GM18507 (cell line): ENCODE measurements at regions not wholly inside any gene's neighbourhood (a gene's known extent, or its start where the extent isn't known, plus 50 kb on each side); places are given as distances from the start of the nearest gene placed in this dataset.

Experiments used
- DNase-seq: peaks from one replicate; pipeline ENCODE4 v3.0.0; 2011; ENCODE audit warnings: low read depth; ENCODE audit not compliant: insufficient read length; ENCODE audit errors: extremely low spot score
- FAIRE-seq: peaks from 2 replicates; lab custom pipeline; 2011; peaks lifted over from hg19 to GRCh38; lab: Jason Lieb, UNC

DNA sequence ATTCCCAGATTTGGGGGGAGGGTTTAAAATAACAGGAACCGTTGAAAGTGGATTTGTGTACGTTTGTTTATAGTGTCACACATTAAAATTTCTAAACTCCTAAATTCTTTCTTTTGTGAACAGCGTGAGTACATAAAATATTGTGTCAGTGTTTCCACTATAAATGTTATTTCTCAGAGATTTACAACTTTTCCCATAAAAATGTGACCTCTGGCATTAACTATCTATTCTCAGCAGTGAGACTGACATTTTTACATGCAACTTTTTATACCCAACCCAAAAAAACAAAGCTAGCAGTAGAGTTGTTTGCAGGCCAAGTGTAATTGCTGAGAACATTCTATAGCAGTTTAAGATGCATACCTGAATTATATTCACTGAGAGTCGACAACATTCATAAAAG lies 757.0 kb upstream of the ADAMTS16 start:
- FAIRE-seq (no peak), DNase-seq (no peak)

DNA sequence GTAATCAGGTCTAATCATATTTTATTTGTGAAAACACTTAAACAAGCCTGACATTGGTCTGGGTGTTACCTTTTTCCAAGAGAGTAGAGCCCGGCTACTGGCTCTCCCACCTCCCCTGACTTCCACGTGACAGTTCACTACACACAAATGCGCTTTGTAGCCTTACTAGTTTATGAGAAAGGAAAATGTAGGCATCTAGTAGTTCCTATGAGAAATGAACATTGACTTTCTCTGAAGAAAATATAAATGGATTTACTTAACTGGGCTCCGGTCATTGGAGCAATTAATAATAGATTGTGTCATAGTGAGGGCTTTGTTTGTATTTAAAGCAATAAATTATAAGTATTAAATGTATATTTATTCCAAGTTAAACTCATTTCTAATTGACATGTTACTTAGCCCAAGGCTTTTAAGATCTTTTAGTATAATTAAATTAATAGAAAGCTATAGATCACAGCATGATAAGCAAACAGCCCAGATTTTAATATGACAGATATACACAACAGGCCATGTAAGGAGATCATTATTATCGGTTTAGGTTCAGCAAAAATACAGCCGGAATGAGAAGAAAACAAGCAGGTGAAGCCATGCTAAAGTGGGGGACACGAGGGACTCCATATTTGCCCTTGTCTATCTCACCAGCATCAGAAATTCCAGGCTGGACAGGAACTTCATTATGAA lies 756.5 kb upstream of the ADAMTS16 start:
- FAIRE-seq (no peak), DNase-seq (no peak)

DNA sequence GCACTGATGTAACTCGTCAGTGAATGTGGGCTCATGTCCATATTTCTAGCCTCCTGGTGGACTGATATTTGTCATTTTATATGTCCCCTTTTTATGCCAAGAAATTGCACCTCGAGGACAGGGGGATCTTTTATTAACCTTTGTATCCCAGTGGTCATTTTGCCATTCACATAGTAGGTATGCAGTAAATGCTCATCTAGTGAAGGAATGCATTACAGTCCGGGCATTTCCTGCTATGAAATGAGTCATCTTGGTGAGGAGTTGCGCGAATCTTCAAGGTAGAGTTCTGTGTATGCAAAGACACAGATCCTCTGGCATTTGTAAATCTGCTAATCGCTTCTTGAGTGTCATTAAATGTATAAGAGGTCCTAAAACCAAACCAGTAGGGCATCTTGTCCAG lies 755.5 kb upstream of the ADAMTS16 start:
- FAIRE-seq (no peak), DNase-seq (no peak)

DNA sequence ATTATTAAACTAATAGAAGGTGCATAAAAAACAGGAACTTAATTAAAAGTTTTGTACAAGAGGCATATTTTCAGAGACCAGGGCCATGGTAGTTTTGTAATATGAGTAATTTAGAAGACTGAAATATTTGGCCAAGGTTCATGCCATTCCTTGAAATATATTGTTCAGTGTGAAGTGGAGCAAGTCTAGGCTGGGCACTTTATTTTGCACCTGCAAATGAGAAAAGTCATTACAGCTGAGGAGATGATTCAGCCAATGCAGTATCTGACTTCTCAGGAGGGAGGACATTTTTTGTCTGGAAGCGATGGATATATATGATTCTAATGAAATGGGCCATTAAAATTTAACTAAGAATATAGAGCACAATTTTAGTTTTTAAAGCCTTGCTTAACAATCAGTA lies 754.0 kb upstream of the ADAMTS16 start:
- DNase-seq (no peak), FAIRE-seq (no peak)

DNA sequence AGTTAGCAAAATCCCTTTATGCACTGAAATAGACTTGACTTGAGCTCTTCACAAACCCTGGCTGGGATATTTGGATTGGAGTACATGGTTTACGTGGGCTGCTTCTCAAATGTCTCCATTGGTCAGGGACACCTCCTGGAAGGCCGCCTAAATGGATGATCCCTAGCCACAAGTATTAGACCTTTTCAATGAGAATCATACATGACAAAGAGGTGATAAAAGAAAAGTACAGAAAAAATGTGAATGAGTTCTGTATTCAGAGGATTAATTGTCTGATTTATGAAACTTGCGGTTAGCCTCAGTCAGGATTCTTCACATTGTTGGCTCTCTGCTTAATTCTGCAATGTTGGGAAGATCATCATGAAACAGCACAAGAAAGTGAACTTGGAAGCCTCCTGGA lies 752.8 kb upstream of the ADAMTS16 start:
- FAIRE-seq (no peak), DNase-seq (no peak)

DNA sequence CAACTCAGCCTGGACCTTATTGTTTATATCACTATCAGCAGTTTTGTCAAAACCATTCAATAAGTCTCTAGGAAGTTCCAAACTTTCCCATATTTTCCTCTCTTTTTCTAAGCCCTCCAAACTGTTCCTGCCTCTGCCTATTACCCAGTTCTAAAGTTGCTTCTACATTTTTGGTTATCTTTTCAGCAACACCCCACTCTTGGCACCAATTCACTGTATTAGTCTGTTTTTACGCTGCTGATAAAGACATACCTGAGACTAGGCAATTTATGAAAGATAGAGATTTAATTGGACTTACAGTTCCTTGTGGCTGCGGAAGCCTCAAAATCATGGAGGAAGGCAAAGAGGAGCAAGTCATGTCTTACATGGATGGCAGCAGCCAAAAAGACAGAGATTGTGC lies 744.4 kb upstream of the ADAMTS16 start:
- no peak for FAIRE-seq
- DNase-seq, result no peak

DNA sequence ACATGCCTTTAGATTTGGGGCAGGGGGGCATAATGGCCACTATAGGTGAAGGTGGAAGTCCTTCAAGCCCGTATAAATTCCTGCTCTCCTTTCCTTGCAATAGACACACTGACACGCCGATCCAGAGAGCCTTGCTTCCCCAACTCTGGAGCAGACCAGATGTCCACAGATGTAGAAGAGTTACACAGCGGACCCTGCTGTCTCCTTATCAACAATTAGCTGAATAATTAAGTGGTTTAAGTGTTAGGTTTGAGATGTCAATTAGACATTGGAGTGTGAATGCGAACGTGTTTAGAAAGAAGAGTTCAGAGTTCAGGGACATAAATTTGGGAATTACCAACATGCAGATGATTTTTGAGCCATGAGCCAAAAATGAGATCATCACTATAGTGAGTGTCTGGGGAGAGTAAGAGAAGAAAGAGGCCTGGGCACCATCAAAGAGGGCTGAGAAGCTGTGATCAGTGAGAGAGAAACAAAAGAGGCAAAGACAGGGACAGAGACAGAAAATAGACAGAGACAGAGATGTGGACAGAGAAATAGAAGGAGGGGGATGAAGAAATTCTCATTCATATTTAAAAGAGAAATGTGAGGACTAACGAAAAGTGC lies 734.4 kb upstream of the ADAMTS16 start:
- no peak for DNase-seq
- no peak for FAIRE-seq

DNA sequence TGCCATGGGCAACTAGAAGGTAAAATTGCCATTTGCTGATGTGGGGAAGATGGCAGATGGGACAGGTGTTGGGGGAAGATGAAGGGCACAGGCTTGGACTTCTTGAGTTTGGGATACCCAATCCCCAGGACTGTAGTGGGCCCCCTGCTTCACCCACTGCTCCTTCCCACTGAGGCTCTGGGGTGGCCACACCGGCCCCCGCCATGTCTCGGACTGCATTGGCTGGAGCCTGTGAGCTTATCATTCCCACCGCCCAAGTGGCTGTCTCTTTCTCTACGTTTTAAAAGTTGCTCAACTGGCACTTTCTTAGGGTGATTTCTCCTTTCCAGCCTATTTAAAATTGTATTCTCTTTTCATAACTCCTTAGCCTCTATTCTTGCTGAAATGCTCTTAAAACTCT lies 730.0 kb upstream of the ADAMTS16 start:
- no peak for FAIRE-seq
- no peak for DNase-seq

DNA sequence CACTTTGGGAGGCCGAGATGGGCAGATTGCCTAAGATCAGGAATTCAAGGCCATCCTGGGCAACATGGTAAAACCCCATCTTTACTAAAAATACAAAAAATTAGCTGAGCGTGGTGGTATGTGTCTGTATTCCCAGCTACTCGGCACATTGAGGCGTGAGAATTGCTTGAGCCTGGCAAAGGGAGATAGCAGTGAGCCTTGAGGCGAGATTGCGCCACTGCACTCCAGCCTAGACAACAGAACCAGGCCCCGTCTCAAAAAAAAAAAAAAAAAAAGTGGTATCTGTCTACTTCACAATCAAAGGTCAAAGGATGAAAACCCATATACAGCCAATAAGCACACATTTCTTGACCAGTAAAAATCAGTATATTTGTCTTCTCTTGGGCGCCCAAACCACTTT lies 728.5 kb upstream of the ADAMTS16 start:
- DNase-seq (no peak), FAIRE-seq (no peak)

DNA sequence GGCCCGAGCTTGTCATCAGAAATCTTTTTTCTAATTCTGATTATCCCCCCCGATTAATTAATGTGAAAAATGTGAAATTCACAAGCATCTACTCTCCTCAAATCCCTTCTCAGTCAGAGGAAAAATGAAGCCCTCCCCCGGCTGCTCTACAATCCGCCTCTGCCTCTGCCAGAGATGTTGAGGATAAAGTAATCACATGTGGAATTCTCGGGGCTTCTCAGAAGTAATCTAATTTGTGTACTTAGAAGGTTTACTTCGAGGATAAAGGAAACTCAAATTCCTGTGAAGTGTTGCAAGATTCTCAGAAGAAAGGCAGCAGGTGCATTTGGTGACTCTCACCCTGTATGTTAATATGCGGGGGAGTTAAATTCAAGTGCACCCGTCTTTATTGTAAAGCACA lies 726.1 kb upstream of the ADAMTS16 start:
- FAIRE-seq, result no peak

DNA sequence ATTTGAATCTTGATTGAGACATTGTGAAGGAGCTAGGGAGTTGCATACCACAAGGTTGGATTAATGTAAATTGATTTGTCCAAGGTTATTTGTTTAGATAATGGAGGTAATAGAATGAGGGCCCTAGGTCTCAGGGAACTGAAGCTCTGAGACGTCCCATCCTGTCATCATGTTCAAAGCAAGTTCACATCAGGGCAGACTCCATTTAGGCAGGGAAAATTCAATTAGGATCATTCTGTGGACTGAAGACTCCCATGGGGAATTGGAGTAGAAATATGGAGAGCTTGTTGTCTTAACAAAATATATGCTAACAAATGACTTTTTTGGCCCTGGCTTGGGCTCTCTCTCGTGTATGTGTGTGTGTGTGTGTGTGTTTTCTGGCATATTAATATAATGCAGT lies 722.0 kb upstream of the ADAMTS16 start:
- DNase-seq, result no peak
- FAIRE-seq, result no peak

More for the DNA sequence above, 726.1 kb upstream of the ADAMTS16 start:
- no peak for DNase-seq

DNA sequence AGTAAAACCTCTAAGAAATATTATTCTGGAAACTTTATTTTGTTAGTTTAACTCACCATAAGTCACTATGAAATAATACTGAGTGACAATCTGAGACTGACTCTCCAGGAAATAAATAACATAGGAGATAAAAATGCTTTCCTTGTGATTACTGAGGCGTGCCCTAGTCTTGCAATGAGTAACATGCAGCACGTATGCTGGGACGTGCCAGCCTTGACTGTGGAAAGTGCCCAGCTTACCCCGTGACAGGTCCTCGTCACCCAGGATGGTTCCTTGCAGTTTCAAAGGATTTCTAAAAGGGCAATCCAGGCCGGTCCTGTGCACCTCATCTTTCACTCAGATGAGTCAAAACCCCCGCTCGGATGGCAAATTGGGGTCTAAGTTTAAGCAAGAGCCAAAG lies 720.8 kb upstream of the ADAMTS16 start:
- DNase-seq, result no peak
- FAIRE-seq, result no peak

DNA sequence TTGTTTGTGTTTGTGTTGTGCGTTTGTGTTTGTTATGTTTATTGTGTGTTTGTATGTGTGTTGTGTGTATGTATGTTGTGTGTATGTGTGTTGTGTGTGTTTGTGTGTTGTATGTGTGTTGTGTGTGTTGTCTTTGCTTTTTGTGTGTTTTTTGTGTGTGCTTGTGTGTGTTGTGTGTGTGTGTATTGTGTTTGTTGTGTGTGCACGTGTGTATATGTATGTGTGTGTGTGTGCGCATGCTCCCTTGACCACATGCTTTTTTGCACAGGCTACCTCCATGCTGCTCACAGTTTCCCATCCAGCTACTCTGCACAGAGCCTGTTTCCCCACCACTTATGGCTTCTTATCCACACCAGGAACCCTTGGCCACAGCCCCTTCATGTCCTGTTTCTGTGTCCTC lies 720.0 kb upstream of the ADAMTS16 start:
- FAIRE-seq (no peak), DNase-seq (no peak)

DNA sequence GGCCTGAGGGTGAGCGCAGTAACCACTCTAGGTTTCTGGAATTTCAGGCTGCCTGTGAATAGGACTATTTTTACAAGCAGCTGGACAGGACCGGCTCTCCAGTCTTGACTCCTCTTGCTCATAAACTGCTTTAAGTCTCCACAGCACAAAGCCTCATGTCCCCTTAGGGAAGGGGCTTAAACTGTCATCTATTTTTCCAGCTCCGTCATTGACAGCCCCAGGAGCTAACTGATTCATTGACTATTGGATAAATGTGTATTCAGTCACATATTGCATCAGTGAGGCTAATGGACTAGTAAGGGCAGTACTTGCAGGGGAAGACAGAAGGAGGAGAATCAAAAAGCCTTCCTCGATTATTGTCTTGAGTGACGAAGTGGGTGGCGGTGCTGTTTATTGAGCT lies 719.4 kb upstream of the ADAMTS16 start:
- no peak for FAIRE-seq
- no peak for DNase-seq

DNA sequence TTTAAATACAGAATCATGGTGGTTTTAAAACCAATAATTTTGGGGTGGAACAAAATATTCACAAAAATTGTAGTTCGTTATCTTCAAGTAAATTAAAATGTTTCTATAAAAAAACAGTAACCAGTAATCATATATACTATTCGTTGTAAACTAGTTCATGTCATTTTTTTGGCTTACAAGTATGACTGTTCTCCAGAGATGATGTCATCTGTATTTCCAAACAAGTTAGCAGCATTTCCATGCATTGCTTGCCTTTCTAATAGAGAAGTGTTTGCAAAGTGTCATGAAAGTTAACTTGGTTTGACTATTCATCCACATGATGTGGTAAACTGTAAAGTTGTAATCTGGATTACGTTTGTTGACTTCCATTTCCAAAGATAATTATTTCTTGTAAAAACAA lies 717.9 kb upstream of the ADAMTS16 start:
- DNase-seq (no peak), FAIRE-seq (no peak)

DNA sequence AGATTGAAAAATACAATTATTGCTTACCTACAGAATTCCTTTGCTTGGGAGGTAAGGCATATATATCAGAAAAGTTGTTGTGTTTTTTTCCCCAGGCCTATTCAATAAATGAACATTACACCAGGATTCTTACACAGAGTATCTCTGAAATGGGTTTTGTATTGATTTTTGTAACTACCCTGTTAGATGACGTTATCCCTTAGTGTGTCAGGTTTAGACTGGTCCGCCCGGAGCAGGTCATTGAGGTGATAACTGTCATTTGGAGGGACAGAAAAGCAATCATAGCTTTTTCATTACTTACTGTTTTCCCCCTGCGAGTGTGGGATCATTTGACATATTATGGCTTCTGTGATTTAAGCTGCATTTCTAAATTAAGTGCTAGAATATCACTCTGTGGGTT lies 715.2 kb upstream of the ADAMTS16 start:
- FAIRE-seq, result no peak
- DNase-seq, result no peak

DNA sequence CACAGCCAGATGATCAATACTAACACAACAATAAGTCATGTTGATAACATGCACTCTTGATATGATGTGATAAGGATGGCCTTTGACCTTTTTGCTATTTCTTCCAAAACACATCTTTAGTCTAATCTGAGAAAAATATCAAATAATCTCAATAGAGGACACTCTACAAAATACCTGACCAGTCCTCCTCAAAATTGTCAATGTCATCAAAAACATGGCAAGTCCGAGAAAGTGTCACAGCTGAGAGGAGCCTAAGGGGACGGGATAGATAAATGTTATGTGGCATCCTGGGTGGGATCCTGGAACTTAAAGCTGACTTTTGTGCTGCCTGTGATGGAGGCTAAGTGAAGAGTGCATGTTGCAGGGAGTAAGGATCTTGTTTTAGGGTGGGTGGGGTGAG lies 699.6 kb upstream of the ADAMTS16 start:
- DNase-seq (no peak), FAIRE-seq (no peak)

DNA sequence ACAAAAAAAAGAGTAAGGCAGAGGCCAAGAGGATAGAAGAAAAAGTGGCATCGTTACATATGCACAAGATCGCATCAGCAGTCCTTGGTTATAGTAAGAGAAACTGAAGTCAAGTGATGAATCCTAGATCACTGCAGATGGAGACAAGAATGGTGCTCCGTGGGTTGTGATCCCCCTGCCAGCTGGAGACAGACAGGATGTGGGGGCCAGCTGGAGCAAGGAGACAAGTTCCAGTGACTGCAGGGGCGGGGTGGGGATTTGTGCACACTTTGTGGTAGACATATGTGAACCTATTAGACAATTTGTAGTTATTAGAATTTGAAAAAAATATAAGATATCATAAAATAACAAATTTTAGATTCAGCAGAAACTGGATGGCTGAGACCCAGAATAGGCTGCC lies 697.9 kb upstream of the ADAMTS16 start:
- no peak for DNase-seq
- FAIRE-seq, result no peak

DNA sequence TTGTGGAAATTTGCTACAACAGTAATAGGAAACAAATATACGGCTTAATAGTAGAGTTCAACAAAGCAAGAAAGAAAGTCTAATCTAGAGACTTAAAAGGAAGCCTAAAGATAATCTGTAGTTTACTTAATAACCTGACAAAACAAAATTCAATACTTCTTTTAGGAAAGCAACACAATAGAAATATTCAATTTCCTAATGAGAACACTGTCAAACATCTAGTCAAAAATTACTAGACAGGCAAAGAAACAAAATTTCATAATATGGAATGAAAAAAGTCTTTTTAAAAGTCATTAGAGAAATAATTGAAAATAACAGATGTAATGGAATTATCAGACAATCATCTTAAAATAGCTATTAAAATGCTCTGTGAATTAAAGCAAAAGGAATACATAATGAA lies 692.5 kb upstream of the ADAMTS16 start:
- no peak for FAIRE-seq
- no peak for DNase-seq

DNA sequence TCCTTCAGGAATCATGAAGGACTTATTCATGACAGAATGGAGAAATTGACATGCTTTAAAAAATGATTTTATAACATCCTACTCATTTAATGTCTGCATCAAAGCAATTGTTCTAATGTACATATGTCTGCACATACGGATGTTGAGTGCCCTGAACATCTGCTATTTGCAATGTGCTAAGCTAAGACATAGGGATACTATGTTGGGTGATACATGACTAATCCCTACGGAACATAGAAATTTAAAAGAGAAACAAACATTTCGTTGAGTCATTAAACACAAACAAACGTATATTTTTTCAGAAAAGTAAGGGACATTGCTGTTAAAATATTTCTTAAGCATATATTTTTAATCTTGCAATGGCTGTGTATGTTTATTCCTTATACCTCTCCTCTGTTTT lies 686.5 kb upstream of the ADAMTS16 start:
- FAIRE-seq (no peak), DNase-seq (no peak)

DNA sequence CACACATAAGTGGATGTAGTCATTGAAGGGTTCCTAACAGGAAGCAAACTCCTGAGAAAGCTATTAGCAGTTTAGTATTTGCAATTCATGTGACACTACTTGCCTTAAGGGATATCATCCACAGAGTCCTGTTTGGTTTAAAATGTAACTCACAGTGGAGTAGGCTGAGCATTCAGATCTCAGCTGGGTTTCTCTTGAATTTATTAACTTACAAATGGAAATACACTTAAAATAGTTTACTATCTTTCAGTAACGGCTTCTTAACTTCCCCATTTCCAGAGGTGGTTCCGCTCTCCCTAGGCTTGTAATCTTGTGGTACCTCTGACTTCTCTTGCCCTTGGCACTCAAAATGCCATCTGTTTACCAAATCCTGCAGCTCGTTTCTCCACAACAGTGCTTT lies 660.7 kb upstream of the ADAMTS16 start:
- no peak for DNase-seq
- FAIRE-seq, result no peak
